Activated naive CD4-positive, alpha-beta T cell treated with Interleukin-2 at 50 U/mL for 16 hours (primary cell): ENCODE measurements at regions not wholly inside any gene's neighbourhood (a gene's known extent, or its start where the extent isn't known, plus 50 kb on each side); places are given as distances from the start of the nearest gene placed in this dataset.

Source experiments
- DNase-seq: peaks from one replicate; pipeline ENCODE4 v3.0.0-alpha.2; 2020

DNA sequence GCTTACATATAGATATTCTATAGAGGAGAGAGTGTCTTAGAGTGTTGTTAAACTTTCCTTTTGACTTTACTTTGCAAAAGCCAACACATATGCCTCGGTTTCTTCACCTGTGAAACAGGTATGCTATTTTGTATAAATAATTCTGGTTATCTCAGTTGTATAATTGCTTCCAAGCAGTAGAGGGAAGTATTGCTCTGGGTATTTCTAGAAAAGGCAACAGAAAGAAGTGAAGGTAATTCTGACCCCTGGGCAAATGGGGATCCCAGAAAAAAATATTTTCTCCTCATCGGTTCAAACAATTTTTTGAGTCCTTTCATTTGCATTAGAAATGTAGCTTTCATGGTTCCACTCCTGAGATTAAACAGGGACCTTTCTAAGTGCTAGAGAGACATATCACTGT lies 216.5 kb upstream of the SEMA6D start:
- no peak for DNase-seq

DNA sequence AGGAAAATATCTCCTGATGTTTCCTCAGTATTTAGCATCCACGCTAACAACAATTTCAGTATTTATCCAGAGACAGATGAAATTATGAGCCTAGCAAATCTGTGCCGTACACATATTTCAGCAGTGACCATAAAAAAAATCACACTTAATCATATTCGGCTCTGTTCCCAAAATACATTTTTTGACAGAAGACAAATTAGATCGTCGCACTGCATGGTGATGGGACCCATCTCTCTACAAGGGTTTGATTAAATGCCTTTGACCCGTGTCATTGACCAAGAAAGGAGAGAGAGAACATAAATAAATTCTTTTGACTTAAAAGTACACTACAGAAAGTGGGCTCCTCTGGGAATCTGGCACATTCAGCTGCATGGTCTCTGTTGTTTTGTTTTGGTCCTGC lies 215.3 kb upstream of the SEMA6D start:
- no peak for DNase-seq

DNA sequence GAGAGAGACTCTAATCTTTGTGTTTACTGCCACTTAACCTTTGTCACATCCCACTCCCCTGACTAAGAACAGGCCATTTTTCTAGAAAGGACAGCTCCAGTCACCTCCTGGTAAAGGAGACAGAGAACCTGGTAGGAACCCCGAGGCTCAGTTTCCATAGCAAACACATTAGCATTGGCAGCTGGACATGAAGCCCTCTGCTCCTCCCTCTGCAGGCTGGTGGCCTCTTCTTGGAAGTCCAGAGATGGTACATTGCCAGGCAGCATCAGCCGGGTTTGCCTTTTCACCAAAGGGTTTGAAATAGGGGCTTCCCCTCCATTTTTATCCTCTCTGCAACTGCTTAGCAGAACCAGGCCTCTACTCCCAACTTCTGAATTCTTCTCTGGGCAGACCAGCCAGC lies 213.4 kb upstream of the SEMA6D start:
- no peak for DNase-seq

DNA sequence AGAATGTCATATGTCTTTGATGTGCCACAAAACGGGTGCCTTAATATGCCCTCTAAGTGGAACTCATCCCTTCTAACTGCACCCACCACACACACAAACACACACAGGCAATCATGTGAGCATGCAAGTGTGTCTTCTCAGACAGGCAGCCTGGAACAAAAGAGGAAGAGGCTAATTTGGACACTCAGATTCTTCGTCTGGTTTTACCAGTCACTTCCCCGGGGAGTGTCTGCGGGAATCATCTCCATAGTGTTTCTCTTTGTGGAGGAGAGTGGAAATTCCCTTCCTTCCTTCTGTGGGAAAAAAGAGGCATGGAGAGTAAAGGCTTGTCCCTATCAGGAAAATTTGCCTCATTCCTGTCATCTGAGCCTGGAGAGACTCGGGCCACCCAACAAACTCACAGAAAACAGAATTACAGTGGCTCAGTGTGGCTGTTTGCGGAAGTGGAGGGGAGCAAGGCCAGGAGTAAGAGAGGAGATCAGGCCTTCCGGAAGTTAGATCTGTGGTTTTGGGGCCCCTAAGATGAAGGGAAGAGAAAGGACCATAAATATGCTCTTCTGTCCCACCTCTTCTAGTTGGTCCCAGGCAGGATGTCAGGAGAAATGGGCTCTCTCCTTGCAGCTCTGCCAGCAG lies 212.6 kb upstream of the SEMA6D start:
- DNase-seq: no peak

DNA sequence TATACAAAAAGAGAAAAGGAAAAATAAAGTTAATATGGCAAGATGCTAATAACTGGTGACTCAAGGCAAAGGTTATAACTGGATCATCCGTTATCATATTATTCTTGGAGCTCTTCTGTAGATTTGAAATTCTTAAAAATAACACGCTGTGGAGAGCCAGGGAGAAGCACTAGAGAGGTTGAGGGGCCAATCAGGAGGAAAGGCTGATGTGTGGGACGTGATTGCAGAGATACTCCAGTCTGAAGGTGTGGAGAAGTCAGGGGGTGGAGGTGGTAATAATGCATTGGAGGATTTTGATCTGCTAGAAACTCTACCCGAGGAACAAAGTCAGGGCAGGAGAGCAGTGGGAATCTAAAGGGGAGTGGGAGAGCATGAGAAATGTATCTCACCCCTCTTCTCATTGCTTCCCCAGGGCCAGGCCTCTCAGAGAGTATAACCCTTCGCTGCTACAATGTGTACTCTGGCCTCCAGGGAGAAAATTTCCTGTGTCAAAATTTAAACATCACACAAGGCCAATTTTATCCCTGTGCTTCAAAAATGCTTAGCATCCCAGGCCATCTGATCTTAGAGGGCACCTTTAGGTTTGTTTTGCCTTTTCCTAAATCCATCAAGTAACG lies 211.5 kb upstream of the SEMA6D start:
- DNase-seq: no peak

DNA sequence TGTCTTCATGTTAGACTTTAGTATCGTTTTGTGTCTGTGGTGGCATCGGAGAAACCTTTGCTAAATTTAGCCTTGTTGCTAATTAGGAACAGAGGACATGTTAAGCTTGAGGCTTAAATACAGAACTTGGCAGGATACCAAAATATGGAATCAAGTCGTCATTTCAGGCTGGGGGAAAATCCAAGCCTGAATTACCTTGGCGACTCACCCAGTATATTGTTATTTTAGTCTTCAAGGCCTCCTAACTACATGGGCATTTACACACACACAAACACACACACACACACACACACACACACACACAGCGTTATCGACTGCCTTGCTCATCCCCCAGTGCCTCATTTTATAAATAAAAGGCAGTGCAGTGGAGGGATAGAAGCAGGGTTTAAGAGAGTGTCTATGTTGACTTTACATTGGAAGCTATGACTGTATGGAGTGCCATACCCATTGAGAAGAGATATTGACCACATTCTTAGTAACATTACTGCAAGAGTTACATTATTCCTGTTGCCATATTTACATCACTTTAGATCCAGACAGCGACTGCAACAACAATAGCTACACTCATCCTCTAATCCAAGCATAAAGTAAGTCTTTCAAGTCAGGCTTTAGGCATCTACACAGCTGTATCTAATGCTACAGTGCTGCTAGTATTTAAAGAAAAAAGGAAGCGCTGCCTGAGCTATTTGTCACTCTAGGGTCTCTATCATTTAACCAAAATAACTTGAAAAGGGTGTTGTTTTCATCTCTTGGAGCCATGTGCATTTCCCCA lies 210.8 kb upstream of the SEMA6D start:
- DNase-seq: no peak

DNA sequence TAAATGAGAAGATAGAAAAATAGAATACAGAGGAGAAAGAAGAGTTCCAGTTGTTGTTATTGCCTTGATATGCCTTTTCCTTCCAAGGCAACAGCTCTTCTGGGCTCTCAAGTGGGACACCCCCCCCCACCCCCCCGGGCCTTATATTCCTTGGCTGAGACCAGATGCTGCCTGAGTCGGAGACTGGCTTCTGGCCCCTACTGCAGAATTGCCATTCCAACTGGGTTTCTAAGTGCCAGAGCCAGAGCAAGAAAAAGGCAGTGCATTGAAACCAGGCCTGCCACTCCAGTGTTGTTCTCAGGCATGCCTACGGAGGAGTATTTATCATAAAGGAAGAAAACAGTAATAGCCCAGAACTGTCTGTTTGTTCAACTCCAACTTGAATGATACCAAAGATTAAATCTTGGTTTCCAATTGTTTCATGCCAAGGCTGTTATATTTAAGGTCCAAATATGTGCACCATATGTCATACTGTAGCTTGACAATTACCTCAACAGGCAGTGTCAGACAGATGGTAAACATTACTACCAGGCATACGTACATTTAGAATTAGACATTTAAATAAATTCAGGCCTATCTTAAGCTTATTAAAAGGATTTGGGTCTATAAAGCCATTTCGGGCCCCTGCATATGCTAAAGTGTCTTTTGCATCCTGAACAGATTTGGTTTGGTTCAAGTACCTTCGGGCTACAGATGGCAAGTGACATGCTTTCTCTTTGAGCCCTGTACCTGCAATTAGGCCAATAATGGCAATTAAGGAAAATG lies 209.9 kb upstream of the SEMA6D start:
- DNase-seq: no peak

DNA sequence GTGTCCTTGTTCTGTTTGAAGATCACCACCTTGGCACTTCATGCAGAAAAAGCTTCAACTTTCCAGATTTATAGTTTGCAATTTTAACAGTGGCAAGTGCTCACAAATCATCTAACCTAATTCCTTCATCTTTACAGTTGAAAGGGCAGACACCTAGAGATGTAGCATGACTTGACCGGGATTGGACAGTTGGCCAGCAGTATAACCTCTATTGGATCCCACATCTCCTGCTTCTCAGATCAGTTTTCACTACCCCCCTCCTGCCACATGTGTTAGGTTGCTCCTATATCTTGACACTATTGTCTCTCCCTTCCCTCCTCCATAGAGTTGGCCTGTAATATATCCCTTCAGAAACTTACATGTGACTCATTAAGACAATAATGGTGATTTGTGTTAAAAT lies 206.0 kb upstream of the SEMA6D start:
- DNase-seq: no peak

DNA sequence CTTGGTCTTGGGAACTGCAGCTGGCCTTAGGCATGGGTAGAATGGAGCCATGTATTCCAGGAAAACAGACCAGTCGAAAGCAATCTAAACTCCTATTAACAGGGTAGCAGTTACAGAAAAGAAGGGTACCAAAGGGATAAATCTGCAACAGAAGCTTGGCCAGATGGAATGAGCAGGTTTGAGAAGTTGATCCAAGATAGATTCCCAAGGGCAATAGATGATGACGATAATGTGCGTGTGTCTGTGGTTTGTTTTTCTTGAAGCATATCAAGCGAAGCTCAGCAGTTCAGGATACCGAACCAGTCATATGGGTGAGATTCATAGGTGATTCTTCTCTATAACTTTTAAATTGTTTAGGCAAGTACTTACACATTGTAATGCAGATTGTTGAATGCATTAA lies 203.8 kb upstream of the SEMA6D start:
- DNase-seq: no peak

DNA sequence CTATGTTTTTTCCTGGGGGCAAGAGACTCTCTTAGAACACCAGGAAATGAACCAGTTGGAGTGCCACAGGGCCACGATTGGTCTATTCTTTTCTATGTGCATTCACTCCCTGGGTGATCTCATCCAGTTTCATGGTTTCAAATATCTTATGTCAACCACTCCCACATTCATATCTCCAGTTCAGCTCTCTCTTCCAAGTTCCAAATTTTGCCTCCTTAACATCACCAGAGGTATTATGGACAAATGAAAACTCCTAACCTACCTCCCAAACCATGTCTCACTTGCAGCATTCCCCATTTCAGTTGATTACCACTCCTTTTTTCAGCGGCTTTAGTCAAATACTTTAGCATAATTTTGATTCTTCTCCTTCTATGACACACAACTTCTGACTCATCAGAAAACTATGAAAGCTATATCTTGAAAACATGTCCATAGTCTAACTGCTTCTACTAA lies 203.1 kb upstream of the SEMA6D start:
- no peak for DNase-seq

DNA sequence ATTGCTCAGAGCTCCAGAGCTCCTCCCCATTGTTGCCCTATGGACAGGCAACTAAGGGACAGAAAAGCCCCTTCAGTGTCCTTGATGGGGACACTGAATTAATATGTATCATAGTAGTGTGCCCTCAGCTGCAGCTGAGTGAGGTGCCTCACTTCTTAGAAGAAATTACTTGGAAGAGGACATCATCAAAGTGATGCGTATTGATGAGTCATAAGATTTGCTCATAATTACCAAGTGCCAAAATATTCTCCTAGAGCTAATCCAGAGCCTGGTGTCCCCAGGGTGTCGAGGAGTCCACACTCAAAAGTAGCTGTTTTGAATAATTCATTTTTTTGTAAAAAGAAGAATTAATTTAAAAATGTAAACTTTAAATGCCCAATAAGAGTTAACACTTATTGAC lies 200.7 kb upstream of the SEMA6D start:
- no peak for DNase-seq

DNA sequence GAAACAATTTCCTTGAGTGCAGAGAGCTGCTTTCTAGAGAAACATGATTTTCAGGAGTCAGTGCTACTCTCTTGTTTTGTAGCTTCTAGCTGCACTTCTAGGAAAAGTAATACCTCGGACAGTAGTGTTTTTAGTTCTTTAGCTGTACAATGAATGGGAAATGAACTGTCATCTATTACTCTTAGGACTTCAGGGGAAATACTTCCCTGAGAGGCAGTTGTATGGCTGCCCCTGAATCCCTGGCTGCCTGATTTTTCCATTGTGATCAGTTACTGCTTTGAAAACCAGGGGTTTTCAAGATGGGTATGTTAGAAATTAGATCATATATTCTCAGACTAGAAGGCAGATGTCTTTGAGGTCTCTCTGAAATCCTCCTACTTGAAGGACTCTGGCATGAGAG lies 200.3 kb upstream of the SEMA6D start:
- no peak for DNase-seq

DNA sequence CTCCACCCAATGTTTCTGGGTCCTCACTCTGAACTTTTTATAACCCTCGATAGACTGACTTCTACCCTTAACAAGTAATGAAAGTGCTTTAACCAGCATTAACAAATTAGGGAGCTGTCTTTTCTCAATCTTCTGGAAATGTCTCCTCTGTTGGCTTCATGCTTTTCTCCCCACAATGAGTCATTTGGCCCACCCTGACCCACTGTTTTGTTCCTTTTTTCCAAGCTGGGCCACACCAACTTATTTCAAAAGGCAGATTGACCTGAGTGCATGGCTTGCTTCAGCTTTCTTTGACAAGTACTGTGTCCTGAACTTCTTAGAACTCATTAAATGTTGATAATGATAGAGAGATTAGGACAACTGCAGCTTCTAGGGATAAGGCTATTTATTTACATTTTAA lies 199.6 kb upstream of the SEMA6D start:
- DNase-seq: no peak

DNA sequence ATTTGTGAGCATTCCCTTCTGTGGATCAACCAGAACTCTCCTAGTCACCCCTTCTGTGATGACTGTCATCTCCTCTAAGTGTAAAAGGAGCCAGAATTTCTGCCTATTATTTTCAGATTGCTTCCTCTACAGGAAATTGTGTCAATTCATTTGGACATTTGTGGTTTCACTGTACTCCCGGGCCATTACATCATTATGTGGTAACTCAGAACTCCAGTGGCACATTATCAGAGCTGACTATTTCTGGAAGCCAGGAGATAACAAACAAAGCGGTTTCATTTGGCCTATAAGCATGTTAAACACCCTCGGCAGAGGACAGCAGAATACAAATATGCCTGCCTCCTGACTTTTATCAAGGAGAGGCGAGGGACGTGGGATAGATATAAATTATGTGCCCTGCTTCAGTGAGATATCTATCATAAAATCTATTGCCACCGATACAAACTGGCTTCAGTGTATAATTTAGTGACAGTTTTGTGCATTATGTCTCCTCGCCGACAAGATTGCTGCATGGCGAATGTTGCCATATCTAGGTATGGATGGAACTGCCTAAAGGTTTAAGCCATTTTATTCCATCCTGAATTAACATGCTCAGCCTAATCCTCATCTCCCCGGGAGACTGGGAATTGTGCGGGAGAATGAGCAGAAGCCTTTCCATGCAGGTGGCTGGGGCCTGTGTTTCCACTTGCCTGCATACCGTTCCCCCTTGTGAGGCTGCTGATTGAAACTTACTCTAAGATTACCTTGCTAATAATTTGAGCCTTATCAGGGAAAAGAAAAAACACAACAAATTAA lies 193.4 kb upstream of the SEMA6D start:
- DNase-seq: no peak

DNA sequence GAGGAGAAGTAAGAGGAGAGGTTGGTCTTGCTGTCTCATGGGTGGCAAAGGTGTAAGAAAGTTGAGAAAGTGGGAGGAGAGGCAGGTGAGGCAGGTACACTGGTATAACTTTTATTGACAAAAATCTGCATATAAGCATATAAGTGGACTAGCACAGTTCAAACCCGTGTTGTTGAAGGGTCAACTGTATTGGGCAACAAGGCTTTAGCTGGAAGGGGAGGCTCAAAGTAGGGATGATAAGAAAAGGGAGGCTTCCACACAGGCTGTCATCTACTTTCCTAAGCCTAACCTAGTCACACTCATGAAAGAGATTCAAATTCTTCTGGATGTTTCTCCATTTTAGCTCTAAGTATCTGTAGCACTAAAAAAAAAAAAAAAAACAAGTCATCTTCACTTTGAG lies 188.1 kb upstream of the SEMA6D start:
- DNase-seq: no peak

DNA sequence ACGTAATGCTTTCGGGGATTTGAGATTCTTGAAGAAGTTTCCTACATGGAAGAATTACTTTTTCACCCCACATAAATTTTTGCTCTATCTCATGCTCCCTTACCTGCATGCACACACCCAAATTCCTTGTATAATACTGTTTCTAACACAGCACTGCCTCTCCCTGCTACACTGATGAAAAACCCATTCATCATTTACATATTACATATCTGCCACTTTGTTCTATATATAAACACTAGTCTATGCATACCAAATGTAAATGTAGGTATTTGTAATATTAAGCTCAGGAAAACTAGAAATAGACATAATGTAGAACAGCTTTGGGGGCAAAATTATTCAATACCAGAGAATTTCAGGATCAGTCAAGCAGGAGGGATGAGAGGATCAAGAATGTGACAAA lies 182.6 kb upstream of the SEMA6D start:
- DNase-seq: no peak

DNA sequence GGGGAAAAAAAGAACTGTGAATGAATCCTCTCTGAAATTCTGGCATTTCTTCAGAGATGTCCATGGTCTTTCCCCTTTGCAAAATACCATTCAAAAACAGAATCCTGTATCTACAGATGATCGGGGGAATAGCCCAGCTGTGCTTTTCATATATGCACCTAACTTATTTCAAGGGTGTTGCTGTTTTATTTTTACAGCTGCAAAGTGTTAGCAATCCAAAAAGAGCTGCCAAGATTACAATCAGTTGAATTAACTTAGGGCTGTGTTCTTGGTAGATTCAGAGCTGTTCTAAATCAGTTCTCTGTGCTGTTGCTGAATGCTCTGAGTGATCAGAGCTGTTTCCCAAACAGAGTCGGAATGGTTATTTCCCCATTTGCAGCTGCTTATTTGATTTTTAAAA lies 175.7 kb upstream of the SEMA6D start:
- no peak for DNase-seq

DNA sequence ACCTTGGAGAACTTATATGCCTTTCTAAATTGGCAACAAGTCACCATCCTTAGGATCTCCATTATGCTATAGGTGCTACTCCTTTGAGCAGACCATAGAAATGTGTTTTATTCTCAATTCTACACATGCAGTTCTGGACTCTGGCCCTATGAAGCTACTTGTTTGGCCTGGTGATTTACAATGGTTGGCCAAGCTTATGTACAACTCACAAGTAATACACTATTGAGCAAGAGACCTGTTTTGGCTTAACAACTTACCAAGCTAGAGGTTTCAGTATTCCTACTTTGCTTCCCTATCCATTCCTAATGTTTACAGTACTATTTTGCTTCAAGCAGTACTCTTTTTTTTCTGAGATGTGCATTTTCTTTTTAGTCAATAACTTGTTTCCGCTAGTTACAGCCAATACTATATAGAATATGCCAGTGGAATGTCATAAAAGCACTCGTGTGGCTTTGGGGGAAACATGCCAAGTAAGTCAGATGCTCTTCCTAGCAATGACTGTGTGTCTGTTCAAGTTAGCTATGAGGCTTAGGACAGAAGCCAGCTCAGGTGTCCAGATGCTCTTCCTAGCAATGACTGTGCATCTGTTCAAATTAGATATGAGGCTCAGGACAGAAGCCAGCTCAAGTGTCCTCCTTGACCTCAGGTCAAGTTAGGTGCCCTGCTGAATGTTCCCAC lies 174.9 kb upstream of the SEMA6D start:
- no peak for DNase-seq

DNA sequence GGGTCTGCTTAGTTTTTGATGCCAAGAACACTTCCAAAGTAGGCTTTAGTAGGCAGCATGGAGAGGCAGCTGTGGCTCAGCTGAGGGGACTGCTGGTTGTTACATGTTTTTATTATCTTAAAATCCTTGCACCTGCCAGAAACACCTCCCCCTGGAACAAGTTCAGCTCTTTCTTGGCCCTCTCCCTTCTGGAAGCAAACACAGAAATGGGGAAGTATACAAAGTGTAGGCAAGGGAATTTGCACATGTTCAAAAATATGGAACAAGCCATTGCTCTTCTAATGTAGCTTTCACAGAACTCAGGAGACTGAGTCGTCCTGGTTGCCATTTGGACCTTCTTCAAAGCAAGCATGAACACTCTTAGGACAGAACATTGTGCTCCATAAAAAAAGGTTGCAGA lies 169.1 kb upstream of the SEMA6D start:
- DNase-seq: no peak

DNA sequence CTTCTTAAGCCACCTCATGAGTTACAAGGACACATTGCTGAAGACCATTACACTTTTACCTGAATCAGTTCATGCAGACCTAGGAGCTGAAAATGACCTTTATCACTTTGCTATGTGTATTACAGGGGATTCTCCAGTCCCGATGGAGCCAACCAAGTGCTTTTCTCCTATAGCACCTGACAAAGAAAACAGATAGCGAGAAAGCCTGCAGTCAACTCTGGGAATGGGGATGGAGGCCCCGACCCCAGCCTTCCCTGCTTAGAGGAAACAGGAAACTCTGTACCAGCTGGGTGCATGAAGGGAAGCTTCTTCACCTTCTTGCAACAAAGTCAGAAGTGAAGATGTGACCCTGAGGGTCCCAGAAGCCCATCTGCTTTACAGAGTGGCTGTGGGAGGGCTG lies 168.3 kb upstream of the SEMA6D start:
- DNase-seq: no peak

DNA sequence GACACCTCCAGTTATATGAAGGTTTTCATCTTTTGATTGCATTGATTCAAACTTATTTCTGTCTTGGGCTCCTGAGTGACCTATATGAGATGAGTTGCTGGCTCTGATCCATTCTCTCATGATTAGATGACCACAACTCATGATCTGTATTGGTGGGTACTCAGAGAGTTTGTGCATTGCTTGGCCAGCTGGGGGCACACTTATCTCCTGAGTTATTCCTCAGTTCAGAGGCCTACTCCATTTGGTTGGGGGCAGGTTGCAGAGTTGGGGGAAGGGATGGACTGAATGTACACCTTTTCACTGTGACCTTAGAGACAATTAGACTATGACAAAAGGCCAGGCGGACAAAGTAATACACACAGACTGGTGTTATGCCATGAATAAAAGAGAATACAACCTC lies 166.2 kb upstream of the SEMA6D start:
- no peak for DNase-seq

DNA sequence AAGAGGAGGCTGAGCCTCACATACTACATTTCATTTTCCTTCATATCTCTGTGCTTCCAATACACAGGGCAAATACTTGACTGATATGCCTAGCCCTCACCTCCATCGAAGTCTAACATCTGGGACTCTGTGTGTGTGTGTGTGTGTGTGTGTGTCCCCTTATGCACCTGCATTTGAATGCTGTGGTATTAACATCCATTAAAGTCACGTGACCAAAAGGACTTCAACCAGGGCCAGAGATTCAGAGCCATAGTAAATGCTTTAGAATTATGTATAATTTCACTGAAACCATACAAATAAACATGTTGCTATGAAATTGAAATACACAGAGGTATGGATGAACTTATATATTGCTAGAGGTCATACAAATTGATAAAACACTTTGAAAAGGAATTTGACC lies 165.8 kb upstream of the SEMA6D start:
- no peak for DNase-seq
